ENCODE measurements at regions not wholly inside any gene's neighbourhood (a gene's known extent, or its start where the extent isn't known, plus 50 kb on each side); places are given as distances from the start of the nearest gene placed in this dataset.
"Not testable (repeated sequence)": the region's sequence is repeated elsewhere in the genome, so short reads cannot be mapped to it uniquely, and the experiment has no call there.

GRCh38 chr5:126046846-126047571 is 376.2 kb upstream of the GRAMD2B start:
- no peak for DNase-seq

GRCh38 chr5:126052120-126052519 is 371.1 kb upstream of the GRAMD2B start:
- no peak for DNase-seq

- DNase-seq, result no peak
Measured at GRCh38 chr5:126052791-126053190, 370.4 kb upstream of the GRAMD2B start.

GRCh38 chr5:126053630-126054029 is 369.6 kb upstream of the GRAMD2B start:
- DNase-seq, result no peak

GRCh38 chr5:126054577-126055347 is 368.4 kb upstream of the GRAMD2B start:
- DNase-seq, result no peak

- no peak for DNase-seq
Measured at GRCh38 chr5:126055348-126055729, 367.9 kb upstream of the GRAMD2B start.

- DNase-seq, result no peak
Measured at GRCh38 chr5:126056352-126056751, 366.9 kb upstream of the GRAMD2B start.

GRCh38 chr5:126056851-126057622 is 366.2 kb upstream of the GRAMD2B start:
- DNase-seq, result no peak

- DNase-seq, result not testable (repeated sequence)
Measured at GRCh38 chr5:126058392-126058791, 364.8 kb upstream of the GRAMD2B start.

GRCh38 chr5:126062398-126063221 is 360.6 kb upstream of the GRAMD2B start:
- DNase-seq, result no peak

- DNase-seq, result no peak
Measured at GRCh38 chr5:126065061-126065460, 358.1 kb upstream of the GRAMD2B start.

- no peak for DNase-seq
Measured at GRCh38 chr5:126066836-126067235, 356.4 kb upstream of the GRAMD2B start.

- DNase-seq, result no peak
Measured at GRCh38 chr5:126067404-126067803, 355.8 kb upstream of the GRAMD2B start.

- DNase-seq, result no peak
Measured at GRCh38 chr5:126069329-126069728, 353.9 kb upstream of the GRAMD2B start.

GRCh38 chr5:126070481-126070880 is 352.7 kb upstream of the GRAMD2B start:
- no peak for DNase-seq

GRCh38 chr5:126074538-126074937 is 348.7 kb upstream of the GRAMD2B start:
- DNase-seq, result no peak

- no peak for DNase-seq
Measured at GRCh38 chr5:126079266-126079665, 343.9 kb upstream of the GRAMD2B start.

GRCh38 chr5:126081209-126081608 is 342.0 kb upstream of the GRAMD2B start:
- no peak for DNase-seq

GRCh38 chr5:126093041-126093440 is 330.2 kb upstream of the GRAMD2B start:
- no peak for DNase-seq

GRCh38 chr5:126093718-126094117 is 329.5 kb upstream of the GRAMD2B start:
- no peak for DNase-seq

- DNase-seq, result no peak
Measured at GRCh38 chr5:126094991-126095390, 328.2 kb upstream of the GRAMD2B start.

- no peak for DNase-seq
Measured at GRCh38 chr5:126096442-126097006, 326.7 kb upstream of the GRAMD2B start.
